Fibroblast of skin of abdomen (primary cell): ENCODE measurements at regions not wholly inside any gene's neighbourhood (a gene's known extent, or its start where the extent isn't known, plus 50 kb on each side); places are given as distances from the start of the nearest gene placed in this dataset.
"Not testable (repeated sequence)": the region's sequence is repeated elsewhere in the genome, so short reads cannot be mapped to it uniquely, and the experiment has no call there.

ENCODE experiments used
- DNase-seq: peaks from one replicate; pipeline ENCODE4 v3.0.0-alpha.2; 2013

DNA sequence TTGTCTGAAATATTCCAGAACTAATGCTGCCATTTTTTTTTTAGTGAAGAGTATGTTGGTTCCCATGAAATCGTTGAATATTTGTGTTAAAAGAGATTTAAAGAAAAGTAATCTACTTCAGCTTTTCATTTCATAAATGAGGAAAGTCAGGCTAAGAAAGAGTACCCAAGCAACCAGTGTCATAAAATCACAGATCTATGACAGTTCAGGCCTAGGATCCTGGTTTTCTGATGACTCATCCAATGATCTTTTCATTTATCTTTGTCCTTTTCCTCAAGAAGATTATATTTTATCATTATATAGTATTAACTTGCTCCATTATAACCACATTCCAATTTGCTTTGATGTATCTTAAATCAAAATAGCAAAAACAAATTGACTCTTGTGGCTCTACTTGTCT is 139.4 kb upstream of the HCCS start:
- DNase-seq: no peak

DNA sequence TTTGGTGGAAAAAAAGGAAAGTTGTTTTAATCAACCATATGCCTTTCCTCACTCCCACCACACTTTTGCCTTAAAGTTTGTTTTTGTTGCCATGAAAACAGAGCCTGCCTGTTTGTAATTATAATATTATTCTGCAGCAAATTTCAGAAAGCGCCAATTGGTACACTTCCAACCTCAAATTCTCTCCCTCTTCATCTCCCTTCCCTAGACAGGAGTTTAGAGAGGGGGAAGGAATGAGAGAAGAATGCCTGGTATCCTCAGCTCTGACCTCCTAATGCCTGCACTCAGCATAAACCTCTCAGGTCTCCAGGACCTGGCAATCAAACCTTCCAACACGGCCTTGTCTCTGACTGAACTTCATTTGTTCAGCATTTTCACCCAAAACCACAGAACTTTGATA is 138.4 kb upstream of the HCCS start:
- peak; percentile 75 for DNase-seq

DNA sequence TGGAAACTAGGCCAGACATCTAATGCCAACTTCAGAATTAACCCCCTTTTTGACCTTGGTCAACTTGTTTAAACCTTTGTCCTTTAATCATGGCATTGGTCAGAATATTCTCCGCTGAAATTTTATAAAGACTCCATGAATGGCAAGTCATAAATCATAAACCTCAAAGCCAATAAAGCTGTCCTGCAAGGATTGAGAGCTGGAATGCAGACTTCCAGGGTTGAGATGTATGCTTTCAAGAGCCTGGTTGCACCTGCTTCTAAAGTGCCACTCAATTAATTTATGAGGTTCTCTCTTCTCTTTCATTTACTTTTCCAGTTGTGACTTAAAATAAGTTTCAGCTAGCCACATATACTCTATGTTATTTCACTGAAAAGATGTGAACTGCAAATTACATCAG is 136.2 kb upstream of the HCCS start:
- DNase-seq: no peak

DNA sequence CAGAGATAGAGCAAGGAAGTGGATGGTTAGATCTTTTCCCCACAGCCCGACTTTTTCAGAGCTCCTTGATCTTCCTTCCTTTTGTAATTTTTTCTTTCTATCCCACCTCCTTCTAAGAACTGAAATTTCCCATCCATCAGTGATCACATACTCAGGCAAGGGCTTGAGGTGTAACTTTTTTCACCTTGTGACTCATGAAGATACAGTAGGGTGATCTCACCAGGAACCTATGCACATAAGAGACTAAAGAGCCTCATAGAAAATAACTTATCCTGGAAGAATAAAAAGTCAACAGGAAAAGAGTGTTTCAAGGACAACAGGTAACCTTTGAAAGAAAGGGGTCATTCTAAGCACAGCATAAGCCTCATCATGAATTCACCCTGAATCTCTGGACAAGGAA is 131.2 kb upstream of the HCCS start:
- DNase-seq: no peak

DNA sequence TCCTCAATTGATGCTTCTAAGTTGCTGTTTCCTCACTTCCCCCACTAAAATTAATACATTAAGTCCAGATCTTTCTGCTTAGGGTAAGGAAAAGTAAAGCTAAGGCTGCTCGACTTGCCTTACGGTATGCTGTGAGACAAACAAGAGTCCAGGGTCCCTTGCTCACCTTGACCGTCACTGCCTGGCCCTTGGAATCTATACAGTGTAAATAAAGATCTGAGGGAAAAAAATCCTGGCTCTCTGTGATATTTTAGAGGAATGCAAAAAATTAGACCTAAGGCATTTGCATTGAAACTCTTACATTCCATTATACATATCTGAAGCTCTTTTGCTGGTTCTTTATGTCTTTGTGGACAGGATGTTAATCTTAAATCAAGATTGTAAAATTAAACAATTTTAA is 129.6 kb upstream of the HCCS start:
- peak; percentile 14 for DNase-seq

DNA sequence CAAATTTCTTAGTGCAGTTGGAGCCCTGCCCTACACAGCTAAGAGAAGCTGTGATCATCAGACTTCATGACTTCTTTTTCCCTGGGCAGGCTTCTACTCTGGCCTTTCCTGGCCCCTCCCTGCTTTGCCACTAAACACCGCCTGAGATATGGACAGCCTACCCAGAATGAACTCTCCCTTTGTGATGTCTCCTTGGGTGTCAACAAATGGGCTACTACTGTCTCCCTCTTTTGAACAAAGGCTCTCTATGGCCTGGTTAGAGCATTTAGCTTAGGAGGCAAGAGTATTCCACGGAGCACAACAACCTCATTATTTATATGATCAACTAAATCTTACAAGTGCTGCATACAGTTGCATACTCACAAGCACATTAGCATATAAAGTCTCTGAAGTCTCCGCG is 127.6 kb upstream of the HCCS start:
- DNase-seq: no peak

DNA sequence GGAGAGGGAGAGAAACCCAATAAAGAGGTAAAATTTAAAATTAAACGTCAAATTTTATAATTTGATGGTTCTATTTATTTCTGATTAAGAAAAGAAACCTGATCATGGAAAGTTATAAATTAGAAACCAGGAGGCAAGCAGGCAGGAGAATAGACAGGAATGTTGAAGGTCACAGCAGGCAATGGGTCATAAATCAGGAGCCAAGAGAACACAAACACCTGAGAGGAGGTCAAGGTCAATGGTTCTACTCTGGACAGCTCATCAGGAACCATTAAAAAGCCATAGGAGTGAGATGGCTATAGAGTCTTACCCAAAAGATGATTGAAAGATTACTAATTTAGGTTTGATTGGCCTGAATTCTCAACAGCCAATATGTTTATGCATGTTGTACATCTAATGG is 126.9 kb upstream of the HCCS start:
- no peak for DNase-seq

DNA sequence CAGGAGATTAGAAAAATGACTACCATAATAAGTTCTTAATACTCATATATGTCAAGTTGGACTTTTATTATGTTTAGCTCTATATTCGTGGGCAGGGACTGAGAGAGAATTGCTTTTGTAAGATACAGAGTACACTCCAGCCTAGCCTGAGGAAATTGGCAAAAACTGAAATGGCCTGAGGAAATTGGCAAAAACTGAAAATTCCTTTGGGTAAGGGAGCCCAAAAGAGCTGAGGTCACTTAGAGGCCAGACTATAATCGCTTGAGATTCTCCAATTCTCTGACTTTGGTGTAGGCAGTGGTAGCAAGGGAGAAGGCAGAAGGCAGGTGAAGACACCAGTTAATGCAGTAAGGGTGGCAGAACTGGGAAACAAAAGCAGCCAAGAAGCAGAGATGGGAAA is 124.5 kb upstream of the HCCS start:
- no peak for DNase-seq

DNA sequence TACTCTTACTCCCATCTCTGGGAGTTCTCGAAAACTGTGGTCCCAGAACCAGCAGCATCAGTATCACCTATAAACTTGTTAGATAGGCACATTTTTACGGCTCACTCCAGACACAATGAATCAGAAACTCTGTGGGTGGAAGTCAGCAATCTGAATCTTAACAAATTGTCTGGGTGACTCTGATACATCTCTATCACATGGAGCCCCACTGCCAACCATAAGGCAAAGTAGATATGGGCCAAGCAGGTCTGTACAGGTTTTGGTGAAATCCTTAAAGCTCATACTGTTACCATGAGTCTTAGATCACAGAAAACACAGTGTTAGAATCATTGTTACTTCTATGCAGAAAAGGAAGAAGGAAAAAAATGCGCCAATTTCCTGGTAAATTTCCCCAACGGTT is 122.5 kb upstream of the HCCS start:
- no peak for DNase-seq

DNA sequence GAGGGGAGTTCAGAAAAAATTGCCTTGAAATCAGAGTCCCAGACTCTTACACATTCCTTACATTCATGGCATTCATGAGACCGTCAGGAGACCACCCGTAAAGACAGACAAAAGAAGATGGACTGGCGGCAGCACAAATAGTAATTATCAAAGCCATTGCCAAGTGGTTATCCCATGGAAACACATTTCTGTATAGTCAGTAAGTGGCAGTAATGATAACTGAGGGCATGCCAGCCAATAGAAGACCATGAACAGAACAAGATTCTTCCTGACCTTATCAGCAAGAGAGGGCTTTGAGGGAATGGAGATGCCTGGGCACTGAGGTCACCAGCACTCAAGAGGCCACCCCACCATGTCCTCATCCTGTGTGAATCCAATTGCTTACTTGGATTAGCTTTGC is 121.7 kb upstream of the HCCS start:
- DNase-seq: peak; percentile 60

DNA sequence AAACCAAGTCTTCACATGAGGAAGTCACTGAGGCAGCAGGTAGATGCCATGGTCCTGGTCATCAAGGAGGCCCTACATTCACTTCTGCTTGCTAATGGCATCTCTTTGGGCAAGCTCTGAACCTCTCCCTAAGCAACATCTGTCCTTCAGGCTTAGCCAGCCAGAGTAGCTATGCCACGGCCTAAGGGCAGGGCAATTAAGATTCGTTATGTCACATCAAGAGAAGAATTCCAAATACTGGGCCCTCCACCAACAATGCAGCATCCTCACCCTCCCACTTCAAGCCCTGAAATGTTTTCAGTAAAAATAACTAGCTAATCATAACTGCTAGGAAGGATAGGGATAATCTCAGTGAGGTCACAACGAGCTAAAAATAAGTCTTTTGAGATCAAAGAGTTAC is 120.7 kb upstream of the HCCS start:
- no peak for DNase-seq

DNA sequence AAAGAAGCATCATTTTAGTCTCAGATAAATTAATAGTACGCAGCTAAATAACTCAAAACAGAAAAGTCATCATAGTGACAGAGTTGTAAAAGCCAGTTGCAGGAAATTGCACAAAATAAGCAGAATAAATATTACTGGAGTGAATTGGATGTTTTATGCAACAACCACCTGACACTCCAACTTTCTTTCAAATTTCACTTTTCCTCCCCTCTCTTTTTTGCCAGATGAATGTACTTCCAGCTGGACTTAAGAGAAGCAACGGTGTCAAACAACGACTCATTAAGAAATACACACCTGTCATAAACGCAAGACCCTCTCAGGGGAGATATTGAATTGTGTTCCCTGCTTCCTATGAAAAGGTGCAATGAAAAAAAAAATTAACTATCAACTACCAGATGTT is 120.2 kb upstream of the HCCS start:
- DNase-seq: no peak

DNA sequence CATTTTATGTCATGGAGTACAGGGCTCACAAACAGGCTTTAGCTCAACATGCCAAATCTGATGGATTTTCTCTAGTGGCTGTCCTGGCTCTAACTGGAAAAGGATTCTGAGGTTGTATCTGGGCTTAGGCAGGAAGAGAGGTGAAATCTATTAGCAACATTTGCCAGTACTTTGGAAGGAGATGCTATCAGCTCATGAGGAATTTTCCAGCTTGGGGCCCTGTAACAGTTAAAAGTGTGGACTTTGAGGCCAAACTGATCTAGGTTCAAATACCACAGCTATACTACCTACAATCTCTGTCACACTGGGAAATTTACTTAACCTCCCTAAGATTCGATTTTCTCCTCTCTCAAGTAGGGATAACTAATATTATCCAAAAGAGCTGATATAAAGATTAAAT is 119.0 kb upstream of the HCCS start:
- DNase-seq: no peak

DNA sequence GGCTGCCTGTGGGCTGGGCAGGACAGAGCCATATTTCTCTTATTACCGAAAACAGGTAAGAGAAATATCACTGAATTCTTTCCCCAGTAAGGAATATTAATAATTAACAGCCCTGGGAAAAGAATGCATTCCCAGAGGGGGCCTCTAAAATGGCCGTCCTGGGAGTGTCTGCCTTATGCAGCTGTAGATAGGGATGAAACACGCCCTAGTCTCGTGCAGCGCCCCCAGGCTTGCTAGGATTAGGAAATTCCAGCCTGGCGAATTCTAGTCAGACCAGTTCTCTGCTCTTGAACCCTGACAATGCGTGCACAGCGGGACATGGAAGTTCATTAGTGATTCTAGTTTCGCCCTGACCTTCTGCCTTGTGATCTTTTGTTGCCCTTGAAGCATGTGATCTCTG is 104.1 kb upstream of the HCCS start:
- DNase-seq: not testable (repeated sequence)

DNA sequence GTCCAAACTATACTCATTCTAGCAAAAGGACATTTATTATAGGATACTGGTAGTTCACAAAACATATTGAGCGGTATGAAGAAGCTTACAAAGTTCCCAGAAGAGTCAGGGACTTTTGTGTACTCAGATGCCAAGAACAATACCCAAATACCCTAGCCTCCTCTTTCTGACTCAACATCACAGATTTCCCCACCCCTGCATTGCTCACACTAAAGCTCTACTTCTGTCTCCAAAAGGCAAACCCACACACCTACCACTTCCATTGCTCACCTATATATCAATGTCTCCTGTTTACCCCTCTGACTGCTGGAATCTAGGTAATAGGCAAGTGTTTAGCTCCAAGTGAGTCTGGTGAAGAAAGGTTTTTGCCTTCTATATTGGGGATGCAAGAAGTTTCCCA is 100.7 kb upstream of the HCCS start:
- no peak for DNase-seq

DNA sequence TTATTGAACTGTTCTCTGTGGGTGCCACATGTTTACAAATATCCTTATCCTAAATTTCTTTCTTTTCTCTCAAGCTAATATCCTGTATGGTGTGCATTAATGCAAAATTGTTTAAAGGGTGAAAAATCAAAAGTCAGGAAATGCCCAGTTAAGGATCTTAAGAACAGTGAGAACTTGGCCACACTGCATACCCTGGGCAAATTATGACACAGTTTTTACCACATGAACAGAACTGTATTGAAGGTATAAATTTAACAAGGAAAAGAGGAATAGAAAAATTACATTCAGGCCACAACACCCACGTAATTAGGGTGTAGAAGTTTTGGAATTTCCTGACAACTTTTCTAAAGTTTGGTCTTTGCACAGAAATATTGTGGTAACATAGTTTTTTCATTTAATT is 94.4 kb upstream of the HCCS start:
- DNase-seq: no peak

DNA sequence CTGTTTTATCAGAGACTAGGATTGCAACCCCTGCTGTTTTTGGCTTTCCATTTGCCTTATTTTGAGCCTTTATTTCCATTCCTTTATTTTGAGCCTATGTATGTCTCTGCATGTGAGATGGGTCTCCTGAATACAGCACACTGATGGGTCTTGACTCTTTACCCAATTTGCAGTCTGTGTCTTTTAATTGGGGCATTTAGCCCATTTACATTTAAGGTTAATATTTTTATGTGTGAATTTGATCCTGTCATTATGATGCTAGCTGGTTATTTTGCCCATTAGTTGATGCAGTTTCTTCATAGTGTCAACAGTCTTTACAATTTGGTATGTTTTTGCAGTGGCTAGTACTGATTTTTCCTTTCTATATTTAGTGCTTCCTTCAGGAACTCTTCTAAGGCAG is 88.5 kb upstream of the HCCS start:
- not testable (repeated sequence) for DNase-seq

DNA sequence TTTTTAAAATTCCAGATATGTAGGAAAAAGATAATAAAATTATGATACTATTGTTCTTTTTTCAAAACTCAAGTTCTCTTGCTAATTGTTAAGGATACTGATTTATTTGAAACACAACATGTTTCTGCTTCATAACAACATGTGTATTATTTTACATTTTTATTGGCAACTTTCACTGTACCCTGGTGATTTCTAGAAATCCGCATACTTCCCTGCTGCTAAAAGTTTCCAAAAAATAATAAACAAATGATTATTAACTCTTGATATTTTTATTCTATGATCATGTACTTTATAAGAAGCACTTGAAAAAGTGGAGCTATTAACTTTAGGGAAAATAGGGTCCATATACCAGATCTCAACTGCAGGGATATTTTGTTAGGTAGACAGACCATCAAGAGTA is 71.2 kb upstream of the HCCS start:
- no peak for DNase-seq

DNA sequence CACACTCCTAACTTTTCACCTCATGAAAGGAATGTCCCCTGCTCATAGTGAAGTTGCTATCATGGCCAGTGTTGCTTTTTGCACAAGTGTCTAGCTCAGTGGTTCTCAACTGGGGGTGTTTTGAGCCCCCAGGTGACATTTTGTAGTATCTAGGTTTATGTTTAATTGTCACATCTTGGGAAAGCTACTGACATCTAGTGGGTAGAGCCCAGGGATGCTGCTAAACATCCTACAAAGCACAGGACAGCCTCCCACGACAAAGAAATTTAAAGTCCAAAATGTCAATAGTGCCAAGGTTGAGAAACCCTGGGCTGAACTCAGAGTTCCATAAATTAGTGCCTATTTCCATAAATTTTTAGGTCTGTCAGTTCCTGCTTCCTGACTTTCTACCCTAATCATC is 70.7 kb upstream of the HCCS start:
- DNase-seq: no peak

DNA sequence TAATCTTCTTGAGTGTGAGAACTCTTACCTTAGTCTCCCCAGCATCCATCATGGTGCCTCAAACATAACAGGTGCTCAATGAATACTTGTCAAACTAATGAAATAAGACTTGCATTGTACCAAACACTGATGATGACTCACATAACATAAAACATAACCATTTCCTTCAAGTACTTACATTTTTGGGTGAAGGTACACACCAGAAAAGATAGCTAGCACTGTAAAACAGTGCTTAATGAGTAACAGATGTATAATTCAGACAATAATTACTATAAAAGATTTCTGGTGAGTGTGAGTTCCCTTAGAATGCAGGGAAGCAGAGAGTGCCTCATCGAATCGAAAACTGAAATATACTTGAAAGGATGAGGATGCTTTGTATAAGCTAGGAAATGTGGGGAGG is 70.1 kb upstream of the HCCS start:
- DNase-seq: peak; percentile 50

DNA sequence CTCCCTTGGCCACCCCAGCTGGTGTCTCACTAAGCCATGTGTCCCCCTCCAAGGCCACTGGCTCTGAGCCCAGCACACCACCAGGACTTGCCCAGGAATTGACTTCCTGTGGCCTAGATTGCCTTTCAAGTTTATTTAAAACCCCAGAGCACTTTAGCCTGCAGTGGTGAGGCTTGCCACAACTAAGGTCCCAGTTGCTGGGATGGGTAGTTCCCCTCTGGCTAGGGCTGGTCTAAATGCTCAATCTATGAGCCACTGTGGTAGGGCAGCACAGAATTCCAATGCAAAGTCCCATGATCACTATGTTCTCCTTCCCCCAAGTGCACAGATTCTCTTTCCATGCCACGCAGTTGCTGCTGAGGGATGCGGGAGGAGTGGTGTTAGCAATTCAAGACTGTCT is 61.1 kb upstream of the HCCS start:
- no peak for DNase-seq

DNA sequence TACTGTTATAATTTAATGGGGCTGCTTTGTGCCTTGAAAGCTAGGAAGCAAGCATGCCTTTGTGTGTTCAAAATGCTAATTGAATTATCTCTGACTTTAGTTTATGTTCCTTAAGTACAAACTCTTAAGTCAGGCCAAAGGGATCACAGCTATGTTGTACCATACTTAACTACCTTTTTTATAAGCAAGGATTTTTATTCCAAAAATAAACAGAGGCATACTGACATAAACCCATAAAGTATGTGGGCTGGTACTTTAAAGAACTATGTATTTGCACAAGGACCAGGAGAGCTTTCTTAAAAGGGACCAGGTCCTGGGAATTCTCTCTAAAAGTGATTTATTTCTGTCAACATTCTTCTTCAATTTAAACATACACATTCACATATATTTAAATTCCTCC is 57.8 kb upstream of the HCCS start:
- no peak for DNase-seq

DNA sequence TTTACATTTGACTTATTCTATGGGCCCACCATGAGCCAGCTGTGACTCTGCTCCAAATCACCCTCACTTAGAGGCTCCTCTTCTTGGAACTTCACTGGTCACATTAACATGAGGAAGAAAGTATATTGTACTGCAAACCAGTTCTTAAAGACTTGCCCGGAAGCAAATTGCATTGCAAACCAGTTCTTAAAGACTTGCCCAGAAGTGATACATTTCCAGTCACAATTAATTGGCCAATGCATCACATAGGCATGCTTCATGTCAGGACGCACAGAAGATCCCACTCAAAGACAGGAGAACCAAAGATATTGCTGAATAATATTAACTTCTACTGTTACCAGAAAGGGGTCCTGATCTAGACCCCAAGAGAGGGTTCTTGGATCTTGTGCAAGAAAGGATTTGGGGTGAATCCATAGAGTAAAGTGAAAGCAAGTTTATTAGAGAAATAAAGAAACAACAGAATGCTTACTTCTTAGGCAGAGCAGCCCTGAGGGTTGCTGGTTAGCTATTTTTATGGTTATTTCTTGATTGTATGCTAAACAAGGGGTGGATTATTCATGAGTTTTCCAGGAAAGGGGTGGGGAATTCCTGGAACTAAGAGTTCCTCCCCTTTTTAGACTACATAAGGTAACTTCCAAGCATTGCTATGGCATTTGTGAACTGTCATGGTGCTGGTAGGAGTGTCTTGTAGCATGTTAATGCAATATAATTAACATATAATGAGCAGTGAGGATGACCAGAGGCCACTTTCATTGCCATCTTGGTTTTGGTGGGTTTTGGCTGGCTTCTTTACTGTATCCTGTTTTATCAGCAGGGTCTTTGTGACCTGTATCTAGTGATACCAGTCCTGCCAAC is 54.6 kb upstream of the HCCS start:
- no peak for DNase-seq

DNA sequence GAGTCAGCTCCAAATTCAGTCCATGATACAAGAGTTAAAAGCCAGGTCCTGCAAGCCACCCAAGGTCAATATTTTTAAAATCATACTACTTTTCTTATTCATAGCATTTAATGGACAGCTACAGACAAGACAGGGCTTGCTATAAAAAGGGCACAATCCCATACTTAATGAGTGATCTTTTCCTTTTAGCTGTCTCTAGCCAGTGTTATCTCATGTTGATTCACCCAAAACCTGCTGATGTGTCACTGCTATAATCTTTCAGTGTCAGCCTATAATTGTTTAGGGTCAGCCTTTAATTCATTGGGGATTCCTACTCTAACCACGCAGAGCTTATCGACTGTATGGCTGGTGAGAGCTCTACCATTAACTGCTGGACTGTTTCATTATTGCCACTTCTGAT is 51.2 kb upstream of the HCCS start:
- peak; percentile 25 for DNase-seq
